Tibial nerve (tissue), 4 donors: ENCODE measurements at regions not wholly inside any gene's neighbourhood (a gene's known extent, or its start where the extent isn't known, plus 50 kb on each side); places are given as distances from the start of the nearest gene placed in this dataset.

Source experiments
- DNase-seq, 2 donors: peaks; one replicate each; pipeline ENCODE4 v3.0.0-alpha.2; 2019; ENCODE audit warnings: low spot score in 2 of 2
- H3K27ac ChIP-seq, 4 donors: fragments of 200-600 bp; sonication (generic) in 3 of 4; one replicate each; pipeline ENCODE4 v1.5.1; 2017 to 2019; ENCODE audit warnings: mild to moderate bottlenecking in 1 of 4
- H3K27me3 ChIP-seq, 2 donors: fragments of 200-600 bp; sonication (generic) in 1 of 2; one replicate each; pipeline versions ENCODE4 v1.5.1 to v1.6.0; 2017 to 2019
- H3K36me3 ChIP-seq, 3 donors: fragments of 200-600 bp; sonication (generic); one replicate each; pipeline ENCODE4 v1.5.1; 2018 to 2019
- H3K4me1 ChIP-seq, 4 donors: fragments of 200-600 bp; sonication (generic) in 3 of 4; one replicate each; pipeline ENCODE4 v1.5.1; 2017 to 2019
- H3K4me3 ChIP-seq, 4 donors: fragments of 200-600 bp; sonication (generic) in 3 of 4; one replicate each; pipeline ENCODE4 v1.5.1; 2017 to 2019; ENCODE audit warnings: mild to moderate bottlenecking in 1 of 4, moderate library complexity in 1 of 4
- H3K9me3 ChIP-seq, 4 donors: fragments of 200-600 bp; sonication (generic) in 3 of 4; one replicate each; pipeline ENCODE4 v1.5.1; 2017 to 2019
- EP300 ChIP-seq, 2 donors: sonication (generic); formaldehyde crosslinking; IDR thresholded peaks; one replicate each; pipeline ENCODE4 v1.6.1; 2017; ENCODE audit warnings: antibody characterized with exemption in 2 of 2, mild to moderate bottlenecking in 1 of 2
- POLR2A ChIP-seq, 2 donors: fragments of 450-650 bp; IDR thresholded peaks; one replicate each; pipeline ENCODE4 v1.6.1; 2017; ENCODE audit warnings: antibody characterized with exemption in 2 of 2, mild to moderate bottlenecking in 2 of 2, moderate library complexity in 2 of 2
- WGBS, 2 donors: methylation state at CpG; one replicate each; pipeline ENCODE4 v1.1.5; 2018; 5-methylcytosine and 5-hydroxymethylcytosine counted together
- TF ChIP-seq, protein P1 (sequence below), 5 experiments: fragments of 200-600 bp in 3 of 5; fragments of 450-650 bp in 2 of 5; sonication (generic) in 3 of 5; IDR thresholded peaks; one replicate each; pipeline ENCODE4 v1.5.1; 2016 to 2019; ENCODE audit warnings: antibody characterized with exemption in 5 of 5, mild to moderate bottlenecking in 3 of 5, moderate library complexity in 2 of 5

DNA sequence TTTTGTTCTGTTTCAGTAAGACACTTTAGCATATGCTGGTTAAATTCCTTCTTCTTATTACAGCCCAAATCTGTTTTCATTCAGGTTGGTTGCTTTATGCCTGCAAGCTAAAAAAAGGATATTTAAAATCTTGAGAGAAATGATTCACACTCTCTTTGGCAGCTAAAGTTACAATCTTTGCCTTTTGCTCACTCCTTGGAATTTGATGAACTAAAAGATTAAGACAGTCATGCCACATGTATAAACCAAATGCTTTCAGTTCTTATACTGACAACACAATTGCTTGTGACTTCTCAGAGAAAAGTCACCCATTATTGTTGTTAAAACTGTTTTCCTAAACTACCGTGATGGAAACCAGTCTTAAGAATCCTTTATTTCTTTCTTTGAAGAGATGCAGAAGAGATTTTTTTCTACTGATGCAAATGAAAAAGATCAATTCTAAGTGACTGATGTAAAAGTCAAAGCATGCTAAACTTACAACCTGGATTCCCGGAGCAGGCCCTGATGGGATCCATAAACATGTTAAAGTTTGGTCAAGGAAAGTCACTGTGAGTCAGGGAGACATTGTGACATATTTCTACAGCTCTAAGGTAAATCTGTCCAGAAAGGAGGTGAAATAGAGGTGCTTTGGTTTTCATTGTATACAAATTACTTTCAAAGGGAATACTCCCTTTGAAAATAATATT, 144.2 kb upstream of the CDH10 start:
- H3K4me3 ChIP-seq, result no peak overlapping the region
- 41 to 54% methylated on average over 2 of the region's 2 CpGs for WGBS, 2 donors
- no peaks in the 10 kb centered on the region for H3K9me3 ChIP-seq
- no peak for TF ChIP-seq EP300 (IDR thresholded peaks at IDR 0.05)
- TF ChIP-seq POLR2A (IDR thresholded peaks at IDR 0.05), result no peak
- TF ChIP-seq, protein P1, sequence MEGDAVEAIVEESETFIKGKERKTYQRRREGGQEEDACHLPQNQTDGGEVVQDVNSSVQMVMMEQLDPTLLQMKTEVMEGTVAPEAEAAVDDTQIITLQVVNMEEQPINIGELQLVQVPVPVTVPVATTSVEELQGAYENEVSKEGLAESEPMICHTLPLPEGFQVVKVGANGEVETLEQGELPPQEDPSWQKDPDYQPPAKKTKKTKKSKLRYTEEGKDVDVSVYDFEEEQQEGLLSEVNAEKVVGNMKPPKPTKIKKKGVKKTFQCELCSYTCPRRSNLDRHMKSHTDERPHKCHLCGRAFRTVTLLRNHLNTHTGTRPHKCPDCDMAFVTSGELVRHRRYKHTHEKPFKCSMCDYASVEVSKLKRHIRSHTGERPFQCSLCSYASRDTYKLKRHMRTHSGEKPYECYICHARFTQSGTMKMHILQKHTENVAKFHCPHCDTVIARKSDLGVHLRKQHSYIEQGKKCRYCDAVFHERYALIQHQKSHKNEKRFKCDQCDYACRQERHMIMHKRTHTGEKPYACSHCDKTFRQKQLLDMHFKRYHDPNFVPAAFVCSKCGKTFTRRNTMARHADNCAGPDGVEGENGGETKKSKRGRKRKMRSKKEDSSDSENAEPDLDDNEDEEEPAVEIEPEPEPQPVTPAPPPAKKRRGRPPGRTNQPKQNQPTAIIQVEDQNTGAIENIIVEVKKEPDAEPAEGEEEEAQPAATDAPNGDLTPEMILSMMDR (IDR thresholded peaks at IDR 0.05), result no peak
- DNase-seq, result no peak
- H3K27me3 ChIP-seq, result no peaks in the 10 kb centered on the region
- H3K36me3 ChIP-seq, result no peaks in the 10 kb centered on the region
- H3K4me1 ChIP-seq, result no peaks in the 10 kb centered on the region
- no peak overlapping the region for H3K27ac ChIP-seq

DNA sequence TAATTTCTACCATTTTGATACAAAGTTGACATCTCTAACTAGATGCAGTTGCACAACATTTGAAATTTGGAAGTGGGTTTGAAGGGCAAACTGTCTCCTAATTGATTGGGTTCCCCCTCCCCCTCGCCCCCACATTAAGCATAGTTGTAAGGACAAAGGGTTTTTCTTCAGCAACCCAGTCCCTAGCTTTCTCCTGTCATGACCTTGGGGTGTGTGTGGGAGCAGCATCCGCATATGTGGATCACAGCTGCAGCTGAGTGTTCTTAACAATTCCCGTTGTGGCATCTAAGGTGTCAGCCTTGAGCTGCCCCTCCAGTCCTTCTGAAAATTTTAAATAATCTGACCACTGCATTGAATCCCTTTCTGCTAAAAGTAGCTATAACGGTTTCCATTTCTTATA, 141.3 kb upstream of the CDH10 start:
- Histone ChIP-seq H3K4me1 (no peaks in the 10 kb centered on the region), H3K36me3 (no peaks in the 10 kb centered on the region), H3K27ac (no peak overlapping the region), H3K4me3 (no peak overlapping the region), H3K9me3 (no peaks in the 10 kb centered on the region), H3K27me3 (no peaks in the 10 kb centered on the region)
- DNase-seq, result no peak
- TF ChIP-seq POLR2A (IDR thresholded peaks at IDR 0.05), result no peak
- TF ChIP-seq, protein P1 (IDR thresholded peaks at IDR 0.05), result no peak
- no peak for TF ChIP-seq EP300 (IDR thresholded peaks at IDR 0.05)
- 34 to 47% methylated on average over 4 of the region's 4 CpGs for WGBS, 2 donors

DNA sequence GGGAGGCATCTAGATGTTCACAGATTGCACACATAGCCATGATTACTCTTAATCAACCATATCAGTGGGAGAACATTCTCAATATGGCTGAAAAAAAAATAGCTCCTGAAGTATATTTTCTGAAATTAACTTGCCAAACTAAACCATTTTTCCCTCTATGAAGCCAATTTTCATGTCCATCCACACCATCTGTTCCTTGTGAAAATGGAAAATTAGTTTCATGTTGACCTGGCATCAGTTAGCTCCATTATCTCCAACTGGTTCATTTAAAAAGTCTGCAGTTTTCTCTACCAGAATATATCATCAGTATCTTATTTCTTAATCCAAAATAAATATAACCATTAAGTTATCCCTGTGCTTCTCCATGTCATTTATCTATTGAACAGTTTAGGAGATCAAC, 138.8 kb upstream of the CDH10 start:
- Histone ChIP-seq H3K27me3 (no peaks in the 10 kb centered on the region), H3K27ac (no peak overlapping the region), H3K9me3 (no peaks in the 10 kb centered on the region), H3K4me1 (no peaks in the 10 kb centered on the region), H3K36me3 (no peaks in the 10 kb centered on the region), H3K4me3 (no peak overlapping the region)
- DNase-seq, result no peak
- TF ChIP-seq, protein P1 (IDR thresholded peaks at IDR 0.05), result no peak
- TF ChIP-seq EP300 (IDR thresholded peaks at IDR 0.05), result no peak
- no peak for TF ChIP-seq POLR2A (IDR thresholded peaks at IDR 0.05)

DNA sequence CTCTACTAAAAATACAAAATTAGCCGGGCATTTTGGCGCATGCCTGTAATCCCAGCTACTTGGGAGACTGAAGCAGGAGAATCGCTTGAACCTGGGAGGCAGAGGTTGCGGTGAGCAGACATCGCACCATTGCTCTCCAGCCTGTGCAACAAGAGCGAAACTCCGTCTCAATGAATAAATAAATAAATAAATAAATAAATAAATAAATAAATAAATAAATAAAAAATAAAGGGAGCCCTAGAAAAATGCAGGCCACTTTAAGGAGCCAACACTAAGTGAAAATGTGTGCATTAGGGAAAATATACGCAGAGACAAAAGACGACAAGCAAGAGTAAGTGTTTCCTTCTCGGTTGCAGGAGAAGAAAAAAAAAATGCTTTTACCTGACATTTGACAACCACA, 132.6 kb upstream of the CDH10 start:
- no peak for TF ChIP-seq POLR2A (IDR thresholded peaks at IDR 0.05)
- no peak for TF ChIP-seq EP300 (IDR thresholded peaks at IDR 0.05)
- TF ChIP-seq, protein P1 (IDR thresholded peaks at IDR 0.05), result no peak
- Histone ChIP-seq H3K36me3 (no peaks in the 10 kb centered on the region), H3K4me3 (no peak overlapping the region), H3K27ac (no peak overlapping the region), H3K27me3 (no peaks in the 10 kb centered on the region), H3K4me1 (no peaks in the 10 kb centered on the region), H3K9me3 (no peaks in the 10 kb centered on the region)
- DNase-seq, result no peak
- 94% methylated on average over 10 of the region's 10 CpGs for WGBS, 2 donors

DNA sequence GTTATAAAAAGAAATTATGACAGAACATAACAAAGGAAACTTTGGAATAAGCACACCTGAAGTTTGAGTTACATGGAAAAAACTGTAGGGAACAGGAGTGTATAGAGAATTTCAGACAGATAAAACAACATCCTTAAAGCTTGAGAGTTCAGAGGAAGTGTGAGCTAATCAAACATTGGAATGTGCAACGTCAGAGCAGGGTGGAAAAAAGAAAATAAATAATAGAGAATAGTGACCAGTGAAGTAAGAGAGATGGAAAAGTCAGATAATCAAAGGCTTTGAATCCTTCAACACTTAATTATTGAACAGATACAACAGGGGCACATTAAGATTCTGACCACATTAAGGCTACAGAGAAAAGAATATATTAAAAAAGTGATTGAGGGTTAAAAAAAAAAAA, 128.5 kb upstream of the CDH10 start:
- Histone ChIP-seq H3K4me1 (no peaks in the 10 kb centered on the region), H3K9me3 (no peaks in the 10 kb centered on the region), H3K27me3 (no peaks in the 10 kb centered on the region), H3K27ac (no peak overlapping the region), H3K36me3 (no peaks in the 10 kb centered on the region), H3K4me3 (no peak overlapping the region)
- DNase-seq, result no peak
- 9 to 13% methylated on average over 1 of the region's 1 CpG for WGBS, 2 donors
- TF ChIP-seq EP300 (IDR thresholded peaks at IDR 0.05) (no peak), POLR2A (IDR thresholded peaks at IDR 0.05) (no peak)
- TF ChIP-seq, protein P1 (IDR thresholded peaks at IDR 0.05), result no peak
